Suprapubic skin (tissue), 4 donors: ENCODE measurements at regions not wholly inside any gene's neighbourhood (a gene's known extent, or its start where the extent isn't known, plus 50 kb on each side); places are given as distances from the start of the nearest gene placed in this dataset.
"Not testable (repeated sequence)": the region's sequence is repeated elsewhere in the genome, so short reads cannot be mapped to it uniquely, and the experiment has no call there.

ENCODE experiments used
- DNase-seq, 2 donors: peaks; one replicate each; pipeline ENCODE4 v3.0.0-alpha.2; 2019; ENCODE audit warnings: low spot score in 2 of 2
- H3K27ac ChIP-seq: fragments of 200-600 bp; sonication (generic); one replicate; pipeline ENCODE4 v1.5.1; 2019
- H3K27me3 ChIP-seq: fragments of 200-600 bp; sonication (generic); one replicate; pipeline ENCODE4 v1.5.1; 2019
- H3K36me3 ChIP-seq: fragments of 200-600 bp; sonication (generic); one replicate; pipeline ENCODE4 v1.5.1; 2019
- H3K4me1 ChIP-seq: fragments of 200-600 bp; sonication (generic); one replicate; pipeline ENCODE4 v1.5.1; 2019
- H3K4me3 ChIP-seq: fragments of 200-600 bp; sonication (generic); one replicate; pipeline ENCODE4 v1.5.1; 2019; ENCODE audit warnings: mild to moderate bottlenecking
- H3K9me3 ChIP-seq: fragments of 200-600 bp; sonication (generic); one replicate; pipeline ENCODE4 v1.5.1; 2019
- EP300 ChIP-seq: sonication (generic); formaldehyde crosslinking; IDR thresholded peaks from one replicate; pipeline ENCODE4 v1.6.1; 2017; ENCODE audit warnings: antibody characterized with exemption
- POLR2A ChIP-seq, 2 donors: fragments of 450-650 bp; IDR thresholded peaks; one replicate each; pipeline ENCODE4 v1.6.1; 2017; ENCODE audit warnings: antibody characterized with exemption in 2 of 2, mild to moderate bottlenecking in 2 of 2, moderate library complexity in 2 of 2
- POLR2AphosphoS5 ChIP-seq, 3 donors: sonication (generic); formaldehyde crosslinking; IDR thresholded peaks; one replicate each; pipeline ENCODE4 v1.6.1; 2017; ENCODE audit warnings: antibody characterized with exemption in 3 of 3
- WGBS: methylation state at CpG from one replicate; pipeline ENCODE4 v1.1.5; 2018; 5-methylcytosine and 5-hydroxymethylcytosine counted together
- TF ChIP-seq, protein P1 (sequence below), 2 donors: fragments of 200-600 bp in 1 of 2; fragments of 450-650 bp in 1 of 2; sonication (generic) in 1 of 2; IDR thresholded peaks; one replicate each; pipeline ENCODE4 v1.5.1; 2016 to 2019; ENCODE audit warnings: antibody characterized with exemption in 2 of 2, mild to moderate bottlenecking in 1 of 2, moderate library complexity in 1 of 2

- DNase-seq: no peak
- Histone ChIP-seq H3K4me1 (no peaks in the 10 kb centered on the region), H3K27ac (no peak overlapping the region), H3K9me3 (no peaks in the 10 kb centered on the region), H3K27me3 (peaks cover 24% of the 10 kb centered on the region), H3K4me3 (no peak overlapping the region), H3K36me3 (no peaks in the 10 kb centered on the region)
- TF ChIP-seq EP300: no peak
- no peak for TF ChIP-seq POLR2AphosphoS5 (IDR thresholded peaks at IDR 0.05)
- TF ChIP-seq, protein P1, sequence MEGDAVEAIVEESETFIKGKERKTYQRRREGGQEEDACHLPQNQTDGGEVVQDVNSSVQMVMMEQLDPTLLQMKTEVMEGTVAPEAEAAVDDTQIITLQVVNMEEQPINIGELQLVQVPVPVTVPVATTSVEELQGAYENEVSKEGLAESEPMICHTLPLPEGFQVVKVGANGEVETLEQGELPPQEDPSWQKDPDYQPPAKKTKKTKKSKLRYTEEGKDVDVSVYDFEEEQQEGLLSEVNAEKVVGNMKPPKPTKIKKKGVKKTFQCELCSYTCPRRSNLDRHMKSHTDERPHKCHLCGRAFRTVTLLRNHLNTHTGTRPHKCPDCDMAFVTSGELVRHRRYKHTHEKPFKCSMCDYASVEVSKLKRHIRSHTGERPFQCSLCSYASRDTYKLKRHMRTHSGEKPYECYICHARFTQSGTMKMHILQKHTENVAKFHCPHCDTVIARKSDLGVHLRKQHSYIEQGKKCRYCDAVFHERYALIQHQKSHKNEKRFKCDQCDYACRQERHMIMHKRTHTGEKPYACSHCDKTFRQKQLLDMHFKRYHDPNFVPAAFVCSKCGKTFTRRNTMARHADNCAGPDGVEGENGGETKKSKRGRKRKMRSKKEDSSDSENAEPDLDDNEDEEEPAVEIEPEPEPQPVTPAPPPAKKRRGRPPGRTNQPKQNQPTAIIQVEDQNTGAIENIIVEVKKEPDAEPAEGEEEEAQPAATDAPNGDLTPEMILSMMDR (IDR thresholded peaks at IDR 0.05): no peak
- no peak for TF ChIP-seq POLR2A (IDR thresholded peaks at IDR 0.05)
- WGBS: 35% methylated on average over 2 of the region's 2 CpGs
These were observed 86.5 kb downstream of the CPZ start for GRCh38 chr4:8679032-8679431.

- Histone ChIP-seq H3K4me1 (no peaks in the 10 kb centered on the region), H3K4me3 (no peak overlapping the region), H3K9me3 (no peaks in the 10 kb centered on the region), H3K27ac (no peak overlapping the region), H3K27me3 (peaks cover 32% of the 10 kb centered on the region), H3K36me3 (no peaks in the 10 kb centered on the region)
- WGBS: 93% methylated on average over 11 of the region's 11 CpGs
- no peak for DNase-seq
- no peak for TF ChIP-seq POLR2A (IDR thresholded peaks at IDR 0.05)
- no peak for TF ChIP-seq EP300
- TF ChIP-seq POLR2AphosphoS5 (IDR thresholded peaks at IDR 0.05): no peak
- TF ChIP-seq, protein P1 (IDR thresholded peaks at IDR 0.05): no peak
These were observed 84.1 kb downstream of the CPZ start for GRCh38 chr4:8676676-8677075.

DNA sequence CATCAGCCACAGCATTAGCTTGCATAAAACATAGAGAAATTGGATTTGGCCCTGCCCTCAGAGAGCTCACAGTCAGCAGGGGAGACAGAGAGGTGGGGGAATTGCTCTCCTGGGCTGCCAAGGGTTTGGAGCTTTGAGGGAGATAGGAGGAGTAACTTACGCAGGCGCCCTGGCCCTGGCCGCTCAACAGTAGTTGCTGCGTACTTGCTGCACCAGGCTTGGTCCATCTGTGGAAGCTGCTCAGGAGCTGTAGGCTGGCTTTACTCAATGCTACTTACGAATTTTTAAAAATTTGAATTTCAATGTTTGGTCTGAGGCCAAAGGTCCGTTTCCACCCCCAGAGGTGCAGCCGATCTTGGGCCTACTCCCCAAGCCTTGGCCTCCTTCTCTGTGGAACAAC lies 83.3 kb downstream of the CPZ start:
- H3K36me3 ChIP-seq: no peaks in the 10 kb centered on the region
- DNase-seq: no peak
- TF ChIP-seq, protein P1 (IDR thresholded peaks at IDR 0.05): no peak
- TF ChIP-seq EP300 (no peak), POLR2AphosphoS5 (IDR thresholded peaks at IDR 0.05) (no peak), POLR2A (IDR thresholded peaks at IDR 0.05) (no peak)
- no peak overlapping the region for H3K27ac ChIP-seq
- H3K4me1 ChIP-seq: no peaks in the 10 kb centered on the region
- H3K27me3 ChIP-seq: peaks cover 32% of the 10 kb centered on the region
- H3K4me3 ChIP-seq: no peak overlapping the region
- H3K9me3 ChIP-seq: no peaks in the 10 kb centered on the region
- WGBS: 85% methylated on average over 7 of the region's 7 CpGs

- Histone ChIP-seq H3K4me1 (no peaks in the 10 kb centered on the region), H3K9me3 (no peaks in the 10 kb centered on the region), H3K27me3 (peaks cover 32% of the 10 kb centered on the region), H3K27ac (no peak overlapping the region), H3K36me3 (no peaks in the 10 kb centered on the region), H3K4me3 (no peak overlapping the region)
- 21% methylated on average over 10 of the region's 10 CpGs for WGBS
- DNase-seq: no peak
- TF ChIP-seq POLR2AphosphoS5 (IDR thresholded peaks at IDR 0.05) (no peak), EP300 (no peak), POLR2A (IDR thresholded peaks at IDR 0.05) (no peak)
- TF ChIP-seq, protein P1 (IDR thresholded peaks at IDR 0.05): no peak
These were observed 82.8 kb downstream of the CPZ start for GRCh38 chr4:8675383-8675782.

DNA sequence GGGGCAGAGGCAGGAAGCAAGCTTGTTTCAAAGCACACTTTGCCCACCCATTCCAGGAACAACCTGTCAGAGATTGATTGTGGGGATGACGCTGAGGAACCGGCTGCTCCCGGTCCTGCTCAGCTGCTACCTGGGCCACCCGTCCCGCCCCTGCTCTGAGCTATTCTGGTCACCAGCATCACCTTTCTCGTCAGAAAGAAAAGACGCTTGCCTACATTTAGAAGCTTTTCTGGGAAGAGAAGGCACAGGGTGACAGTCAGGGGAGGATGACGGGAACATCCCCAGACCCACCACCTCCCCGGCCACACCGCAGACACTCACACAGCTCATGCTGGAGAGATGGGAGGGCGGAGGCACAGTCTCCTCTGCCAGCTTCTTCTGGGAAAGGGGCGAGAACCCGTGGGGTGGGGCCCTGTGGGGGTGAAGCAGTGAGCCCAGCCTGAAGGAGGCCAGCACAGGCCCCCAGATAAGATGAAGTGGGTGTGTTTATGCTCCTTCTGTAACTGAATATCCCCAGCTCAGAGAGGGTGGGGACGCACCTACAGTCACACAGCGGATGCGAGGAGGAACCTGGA lies 81.8 kb downstream of the CPZ start:
- no peaks in the 10 kb centered on the region for H3K9me3 ChIP-seq
- no peaks in the 10 kb centered on the region for H3K4me1 ChIP-seq
- H3K27me3 ChIP-seq: peaks cover 32% of the 10 kb centered on the region
- no peak for DNase-seq
- 73% methylated on average over 16 of the region's 16 CpGs for WGBS
- no peak overlapping the region for H3K4me3 ChIP-seq
- H3K27ac ChIP-seq: no peak overlapping the region
- no peaks in the 10 kb centered on the region for H3K36me3 ChIP-seq
- TF ChIP-seq EP300 (no peak), POLR2AphosphoS5 (IDR thresholded peaks at IDR 0.05) (no peak)

DNA sequence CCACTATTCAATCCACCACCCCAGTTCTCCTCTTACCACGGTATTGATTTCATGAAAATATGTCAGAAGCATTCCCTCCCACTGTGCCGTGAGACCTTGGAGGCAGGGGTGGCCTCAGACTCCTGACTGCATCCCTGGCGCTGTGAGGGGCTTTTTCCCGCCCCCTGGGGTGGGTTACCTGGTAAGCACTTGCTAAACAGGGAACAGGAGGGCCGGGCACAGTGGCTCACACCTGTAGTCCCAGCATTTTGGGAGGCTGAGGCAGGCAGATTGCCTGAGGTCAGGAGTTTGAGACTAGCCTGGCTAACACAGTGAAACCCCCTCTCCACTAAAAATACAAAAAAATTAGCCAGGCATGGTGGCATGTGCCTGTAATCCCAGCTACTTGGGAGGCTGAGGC lies 80.5 kb downstream of the CPZ start:
- H3K4me1 ChIP-seq, H3K9me3 ChIP-seq, DNase-seq, H3K27ac ChIP-seq, H3K4me3 ChIP-seq, H3K36me3 ChIP-seq: not testable (repeated sequence)
- H3K27me3 ChIP-seq: peaks cover 32% of the 10 kb centered on the region
- 60% methylated on average over 4 of the region's 5 CpGs for WGBS
